Parathyroid adenoma (tissue), 2 donors: ENCODE measurements at regions not wholly inside any gene's neighbourhood (a gene's known extent, or its start where the extent isn't known, plus 50 kb on each side); places are given as distances from the start of the nearest gene placed in this dataset.

Experiments
- H2AFZ ChIP-seq: fragments of 300-600 bp; sonication (generic); one replicate; pipeline ENCODE4 v1.7.0; 2017; ENCODE audit warnings: antibody characterized with exemption, mild to moderate bottlenecking
- H3K27ac ChIP-seq: fragments of 300-600 bp; sonication (generic); one replicate; pipeline ENCODE4 v1.7.0; 2017
- H3K27me3 ChIP-seq: fragments of 300-600 bp; sonication (generic); one replicate; pipeline ENCODE4 v1.7.0; 2017; ENCODE audit warnings: low read length; ENCODE audit not compliant: control insufficient read depth, insufficient read depth
- H3K36me3 ChIP-seq: fragments of 300-600 bp; sonication (generic); one replicate; pipeline ENCODE4 v1.7.0; 2017; ENCODE audit warnings: low read length; ENCODE audit not compliant: control insufficient read depth, insufficient read depth
- H3K4me1 ChIP-seq: fragments of 300-600 bp; sonication (generic); one replicate; pipeline ENCODE4 v1.7.0; 2017; ENCODE audit warnings: control low read depth
- H3K4me2 ChIP-seq: fragments of 300-600 bp; sonication (generic); one replicate; pipeline ENCODE4 v1.7.0; 2017; ENCODE audit warnings: low read length
- H3K4me3 ChIP-seq: fragments of 300-600 bp; sonication (generic); one replicate; pipeline ENCODE4 v1.7.0; 2017; ENCODE audit warnings: low read depth, low read length
- H3K79me2 ChIP-seq: fragments of 300-600 bp; sonication (generic); one replicate; pipeline ENCODE4 v1.7.0; 2017; ENCODE audit warnings: control low read depth
- H3K9ac ChIP-seq: fragments of 300-600 bp; sonication (generic); one replicate; pipeline ENCODE4 v1.7.0; 2017; ENCODE audit warnings: mild to moderate bottlenecking
- H3K9me3 ChIP-seq: fragments of 300-600 bp; sonication (generic); one replicate; pipeline ENCODE4 v1.7.0; 2017; ENCODE audit warnings: low read length; ENCODE audit not compliant: control insufficient read depth
- CTCF ChIP-seq: fragments of 300-600 bp; sonication (generic); IDR thresholded peaks from one replicate; pipeline ENCODE4 v1.7.0; 2017; ENCODE audit warnings: antibody characterized with exemption, mild to moderate bottlenecking
- donor health status: primary hyperparathyroidism.

GRCh38 chr1:68339505-68339904 is 107.2 kb upstream of the WLS start:
- Histone ChIP-seq H3K9me3 (no peaks in the 10 kb centered on the region), H3K27ac (no peak overlapping the region)
- no peak for TF ChIP-seq CTCF

GRCh38 chr1:68338081-68338480 is 105.8 kb upstream of the WLS start:
- Histone ChIP-seq H3K9ac (no peak overlapping the region), H3K4me1 (no peaks in the 10 kb centered on the region), H3K9me3 (no peaks in the 10 kb centered on the region), H3K27me3 (no peaks in the 10 kb centered on the region), H3K27ac (no peak overlapping the region), H3K79me2 (no peaks in the 10 kb centered on the region), H3K36me3 (no peaks in the 10 kb centered on the region), H3K4me2 (no peak overlapping the region), H2AFZ (no peak overlapping the region), H3K4me3 (no peak overlapping the region)
- no peak for TF ChIP-seq CTCF

More at GRCh38 chr1:68339505-68339904, 107.2 kb upstream of the WLS start:
- Histone ChIP-seq H3K4me1 (no peaks in the 10 kb centered on the region), H3K4me2 (no peak overlapping the region), H3K36me3 (no peaks in the 10 kb centered on the region), H3K79me2 (no peaks in the 10 kb centered on the region), H3K9ac (no peak overlapping the region), H3K4me3 (no peak overlapping the region), H2AFZ (no peak overlapping the region), H3K27me3 (no peaks in the 10 kb centered on the region)

- no peaks in the 10 kb centered on the region for H3K36me3 ChIP-seq
- no peaks in the 10 kb centered on the region for H3K27me3 ChIP-seq
- H2AFZ ChIP-seq = no peak overlapping the region
- no peaks in the 10 kb centered on the region for H3K79me2 ChIP-seq
- H3K4me2 ChIP-seq = no peak overlapping the region
- no peaks in the 10 kb centered on the region for H3K9me3 ChIP-seq
- no peak overlapping the region for H3K27ac ChIP-seq
- no peak overlapping the region for H3K4me3 ChIP-seq
- H3K9ac ChIP-seq = no peak overlapping the region
- H3K4me1 ChIP-seq = no peaks in the 10 kb centered on the region
- no peak for TF ChIP-seq CTCF
Measured at GRCh38 chr1:68332041-68332440, 99.7 kb upstream of the WLS start.

- no peak overlapping the region for H3K27ac ChIP-seq
- TF ChIP-seq CTCF = no peak
- no peaks in the 10 kb centered on the region for H3K36me3 ChIP-seq
- no peak overlapping the region for H3K4me2 ChIP-seq
- H3K4me1 ChIP-seq = no peaks in the 10 kb centered on the region
- no peaks in the 10 kb centered on the region for H3K9me3 ChIP-seq
- H3K9ac ChIP-seq = no peak overlapping the region
- H3K79me2 ChIP-seq = no peaks in the 10 kb centered on the region
- no peaks in the 10 kb centered on the region for H3K27me3 ChIP-seq
- H3K4me3 ChIP-seq = no peak overlapping the region
- no peak overlapping the region for H2AFZ ChIP-seq
Measured at GRCh38 chr1:68331117-68331865, 99.0 kb upstream of the WLS start.

GRCh38 chr1:68330391-68330790 is 98.1 kb upstream of the WLS start:
- Histone ChIP-seq H2AFZ (no peak overlapping the region), H3K79me2 (no peaks in the 10 kb centered on the region), H3K9me3 (no peaks in the 10 kb centered on the region), H3K36me3 (no peaks in the 10 kb centered on the region), H3K27ac (no peak overlapping the region), H3K27me3 (no peaks in the 10 kb centered on the region), H3K4me2 (no peak overlapping the region), H3K4me1 (no peaks in the 10 kb centered on the region), H3K9ac (no peak overlapping the region), H3K4me3 (no peak overlapping the region)
- no peak for TF ChIP-seq CTCF
